ENCODE measurements at regions not wholly inside any gene's neighbourhood (a gene's known extent, or its start where the extent isn't known, plus 50 kb on each side); places are given as distances from the start of the nearest gene placed in this dataset.

DNA sequence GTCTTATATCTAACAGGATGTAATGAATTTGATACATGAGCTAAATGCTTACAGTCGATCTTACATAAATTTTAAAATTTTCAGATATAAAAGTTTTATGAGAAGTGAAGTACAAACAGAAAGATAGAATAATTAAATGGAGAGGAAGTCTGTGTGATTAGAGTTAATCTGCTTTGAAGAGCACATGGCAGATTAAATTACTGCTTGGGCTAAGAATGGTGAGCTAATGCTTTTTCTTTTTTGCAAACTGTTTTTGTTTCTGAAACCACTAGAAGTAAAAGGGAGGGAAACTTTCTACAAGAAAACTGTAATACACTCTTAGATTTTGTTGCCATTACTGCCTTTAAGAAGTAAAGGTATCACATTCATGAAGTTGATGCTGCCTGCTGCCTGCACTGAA, 96.3 kb upstream of the SPRY2 start:
- no peak for DNase-seq (ENCODE audit: low spot score)
- Histone ChIP-seq H3K27me3 (ENCODE audit: control insufficient read depth in 4 of 4, insufficient read depth in 4 of 4, low read length in 3 of 4) (no peaks in the 10 kb centered on the region), H3K4me3 (ENCODE audit: low read depth in 1 of 3, low read length in 3 of 3) (no peak overlapping the region), H3K27ac (ENCODE audit: low read depth in 1 of 2, low read length in 2 of 2) (peak overlapping the region in 1 of 2 donors; percentile 11), H3K36me3 (ENCODE audit: control insufficient read depth in 4 of 4, insufficient read depth in 3 of 4, low read depth in 1 of 4, low read length in 3 of 4) (no peaks in the 10 kb centered on the region), H3K4me1 (ENCODE audit: control insufficient read depth in 4 of 4, insufficient read depth in 4 of 4, low read length in 3 of 4) (no peaks in the 10 kb centered on the region), H3K9me3 (ENCODE audit: control insufficient read depth in 4 of 4, low read length in 3 of 4) (no peaks in the 10 kb centered on the region), H3K9ac (ENCODE audit: low read depth in 1 of 2, low read length in 2 of 2) (no peak overlapping the region)
- 65% methylated on average over 1 of the region's 1 CpG for WGBS
- no peak for TF ChIP-seq GABPA (IDR thresholded peaks at IDR 0.05 in 1 of 2, conservative IDR thresholded peaks at IDR 0.05 in 1 of 2)
- no peak for TF ChIP-seq FOXA1 (IDR thresholded peaks at IDR 0.05)
- TF ChIP-seq HNF4G (IDR thresholded peaks at IDR 0.05) = no peak
- TF ChIP-seq CTCF (IDR thresholded peaks at IDR 0.05; ENCODE audit: low read depth, low read length, missing input control) = no peak
- no peak for TF ChIP-seq SP1 (IDR thresholded peaks at IDR 0.05)
- no peak for TF ChIP-seq ATF3 (IDR thresholded peaks at IDR 0.05)
- no peak for TF ChIP-seq RXRA (IDR thresholded peaks at IDR 0.05)
- TF ChIP-seq NR2F2 (IDR thresholded peaks at IDR 0.05) = no peak

DNA sequence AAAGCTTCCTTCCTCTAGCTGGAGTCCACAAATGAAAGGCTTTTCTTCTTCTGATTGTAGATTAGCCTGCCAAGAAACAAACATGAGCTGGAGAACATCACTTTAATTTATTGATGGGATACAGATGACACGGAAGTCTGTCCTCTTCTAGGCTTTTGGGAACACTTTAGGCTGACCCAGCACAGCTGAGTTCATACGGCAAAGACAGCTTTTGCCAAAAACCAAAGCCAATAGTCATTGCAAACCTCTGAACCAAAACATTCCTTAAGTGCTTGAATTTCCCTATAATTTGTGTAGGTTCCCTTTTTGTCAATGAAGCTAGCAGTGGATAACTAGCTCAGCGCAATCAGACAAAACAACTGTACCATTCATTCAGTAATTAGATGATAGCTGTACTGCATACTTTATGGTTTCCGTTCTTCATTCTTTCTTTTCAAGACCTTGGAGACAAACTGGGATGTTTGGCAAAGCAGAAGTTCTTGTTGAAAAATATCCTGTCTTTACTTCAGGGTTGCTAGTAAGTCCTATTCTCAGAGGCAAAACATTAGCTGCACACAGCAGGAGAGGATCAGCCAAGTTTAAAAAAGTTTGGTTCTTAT, 95.7 kb upstream of the SPRY2 start:
- TF ChIP-seq SP1 (IDR thresholded peaks at IDR 0.05) (peak; percentile 26), RXRA (IDR thresholded peaks at IDR 0.05) (peak in 1 of 2 donors; percentile 17), JUND (IDR thresholded peaks at IDR 0.05) (no peak), RAD21 (IDR thresholded peaks at IDR 0.05) (no peak), NR2F2 (IDR thresholded peaks at IDR 0.05) (peak; percentile 86), YY1 (IDR thresholded peaks at IDR 0.05) (no peak)
- TF ChIP-seq, protein P1, sequence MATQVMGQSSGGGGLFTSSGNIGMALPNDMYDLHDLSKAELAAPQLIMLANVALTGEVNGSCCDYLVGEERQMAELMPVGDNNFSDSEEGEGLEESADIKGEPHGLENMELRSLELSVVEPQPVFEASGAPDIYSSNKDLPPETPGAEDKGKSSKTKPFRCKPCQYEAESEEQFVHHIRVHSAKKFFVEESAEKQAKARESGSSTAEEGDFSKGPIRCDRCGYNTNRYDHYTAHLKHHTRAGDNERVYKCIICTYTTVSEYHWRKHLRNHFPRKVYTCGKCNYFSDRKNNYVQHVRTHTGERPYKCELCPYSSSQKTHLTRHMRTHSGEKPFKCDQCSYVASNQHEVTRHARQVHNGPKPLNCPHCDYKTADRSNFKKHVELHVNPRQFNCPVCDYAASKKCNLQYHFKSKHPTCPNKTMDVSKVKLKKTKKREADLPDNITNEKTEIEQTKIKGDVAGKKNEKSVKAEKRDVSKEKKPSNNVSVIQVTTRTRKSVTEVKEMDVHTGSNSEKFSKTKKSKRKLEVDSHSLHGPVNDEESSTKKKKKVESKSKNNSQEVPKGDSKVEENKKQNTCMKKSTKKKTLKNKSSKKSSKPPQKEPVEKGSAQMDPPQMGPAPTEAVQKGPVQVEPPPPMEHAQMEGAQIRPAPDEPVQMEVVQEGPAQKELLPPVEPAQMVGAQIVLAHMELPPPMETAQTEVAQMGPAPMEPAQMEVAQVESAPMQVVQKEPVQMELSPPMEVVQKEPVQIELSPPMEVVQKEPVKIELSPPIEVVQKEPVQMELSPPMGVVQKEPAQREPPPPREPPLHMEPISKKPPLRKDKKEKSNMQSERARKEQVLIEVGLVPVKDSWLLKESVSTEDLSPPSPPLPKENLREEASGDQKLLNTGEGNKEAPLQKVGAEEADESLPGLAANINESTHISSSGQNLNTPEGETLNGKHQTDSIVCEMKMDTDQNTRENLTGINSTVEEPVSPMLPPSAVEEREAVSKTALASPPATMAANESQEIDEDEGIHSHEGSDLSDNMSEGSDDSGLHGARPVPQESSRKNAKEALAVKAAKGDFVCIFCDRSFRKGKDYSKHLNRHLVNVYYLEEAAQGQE (IDR thresholded peaks at IDR 0.05) = no peak
- Histone ChIP-seq H3K4me1 (ENCODE audit: control insufficient read depth in 4 of 4, insufficient read depth in 4 of 4, low read length in 3 of 4) (no peaks in the 10 kb centered on the region), H3K4me3 (ENCODE audit: low read depth in 1 of 3, low read length in 3 of 3) (no peak overlapping the region), H3K27ac (ENCODE audit: low read depth in 1 of 2, low read length in 2 of 2) (peak overlapping the region in 1 of 2 donors; percentile 11), H3K9me3 (ENCODE audit: control insufficient read depth in 4 of 4, low read length in 3 of 4) (no peaks in the 10 kb centered on the region), H3K36me3 (ENCODE audit: control insufficient read depth in 4 of 4, insufficient read depth in 3 of 4, low read depth in 1 of 4, low read length in 3 of 4) (no peaks in the 10 kb centered on the region), H3K27me3 (ENCODE audit: control insufficient read depth in 4 of 4, insufficient read depth in 4 of 4, low read length in 3 of 4) (no peaks in the 10 kb centered on the region), H3K9ac (ENCODE audit: low read depth in 1 of 2, low read length in 2 of 2) (no peak overlapping the region)
- no peak for DNase-seq (ENCODE audit: low spot score)
- 72% methylated on average over 4 of the region's 4 CpGs for WGBS

- no peaks in the 10 kb centered on the region for H3K27me3 ChIP-seq (ENCODE audit: control insufficient read depth in 4 of 4, insufficient read depth in 4 of 4, low read length in 3 of 4)
- H3K36me3 ChIP-seq (ENCODE audit: control insufficient read depth in 4 of 4, insufficient read depth in 3 of 4, low read depth in 1 of 4, low read length in 3 of 4) = no peaks in the 10 kb centered on the region
- no peak overlapping the region for H3K27ac ChIP-seq (ENCODE audit: low read depth in 1 of 2, low read length in 2 of 2)
- no peak overlapping the region for H3K4me3 ChIP-seq (ENCODE audit: low read depth in 1 of 3, low read length in 3 of 3)
- H3K9me3 ChIP-seq (ENCODE audit: control insufficient read depth in 4 of 4, low read length in 3 of 4) = no peaks in the 10 kb centered on the region
- no peak overlapping the region for H3K9ac ChIP-seq (ENCODE audit: low read depth in 1 of 2, low read length in 2 of 2)
- DNase-seq (ENCODE audit: low spot score) = no peak
- TF ChIP-seq JUND (IDR thresholded peaks at IDR 0.05) = no peak
- no peak for TF ChIP-seq CTCF (IDR thresholded peaks at IDR 0.05; ENCODE audit: low read depth, low read length, missing input control)
- TF ChIP-seq ATF3 (IDR thresholded peaks at IDR 0.05) = no peak
- no peak for TF ChIP-seq HNF4G (IDR thresholded peaks at IDR 0.05)
- no peak for TF ChIP-seq MAX (IDR thresholded peaks at IDR 0.05)
- no peak for TF ChIP-seq YY1 (IDR thresholded peaks at IDR 0.05)
- H3K4me1 ChIP-seq (ENCODE audit: control insufficient read depth in 4 of 4, insufficient read depth in 4 of 4, low read length in 3 of 4) = no peaks in the 10 kb centered on the region
Measured at GRCh38 chr13:80430561-80430960, 89.6 kb upstream of the SPRY2 start.
